K562 (cell line): ENCODE measurements at regions not wholly inside any gene's neighbourhood (a gene's known extent, or its start where the extent isn't known, plus 50 kb on each side); places are given as distances from the start of the nearest gene placed in this dataset.

Source experiments
- ATAC-seq: fragments of 200-7000 bp; cut with Tn5 transposase; 3 replicates; pipeline ENCODE4 v1.9.1; 2020; ENCODE audit warnings: moderate library complexity
- BruUV-seq: library from RNA; stranded (reverse); fragments of 400-500 nt; replicated peaks from 2 replicates; lab custom pipeline; 2021; lab: Mats Ljungman, UMichigan
- CTCF ChIA-PET: fragments of 300-600 bp; formaldehyde crosslinking; extraction: SDS; loops from one replicate; lab custom pipeline; 2021; ENCODE audit warnings: low intra/inter-chr PET ratio; lab: Yijun Ruan, JAX
- POLR2A ChIA-PET: fragments of 300-600, 350-650 bp; sonication (Branson Sonifier 250); formaldehyde crosslinking; extraction: SDS; loops from one replicate; lab custom pipeline; 2021; ENCODE audit warnings: antibody characterized with exemption, inconsistent platforms; lab: Yijun Ruan, JAX
- DNase-seq, 4 experiments: peaks; one replicate each; pipeline versions ENCODE4 v3.0.0 to v3.0.0-alpha.2; 2011 to 2018; ENCODE audit warnings: low spot score in 3 of 4, mixed read lengths in 3 of 4; ENCODE audit errors: extremely low read depth in 1 of 4
- FAIRE-seq: peaks from 2 replicates; lab custom pipeline; 2011; peaks lifted over from hg19 to GRCh38; lab: Jason Lieb, UNC
- H2AFZ ChIP-seq: 2 replicates; pipeline ENCODE4 v1.6.0; 2011; ENCODE audit warnings: low read depth, low read length, control low read depth, inconsistent platforms
- H3K27ac ChIP-seq: fragments of 200-600 bp; 3 replicates; pipeline ENCODE4 v1.8.0; 2011; ENCODE audit warnings: low read depth, mild to moderate bottlenecking, control low read depth, inconsistent platforms, low read length, moderate library complexity, mixed read lengths; ENCODE audit errors: extremely low read depth
- H3K27me3 ChIP-seq, 2 experiments: fragments of 300-600 bp in 1 of 2; 2 replicates in 1 of 2; 3 replicates in 1 of 2; pipeline versions ENCODE4 v1.6.0 to v1.8.0; 2011; ENCODE audit warnings: inconsistent platforms in 2 of 2, low read length in 2 of 2, mild to moderate bottlenecking in 1 of 2, mixed read lengths in 1 of 2, moderate library complexity in 1 of 2; ENCODE audit not compliant: control insufficient read depth in 2 of 2, insufficient read depth in 2 of 2
- H3K36me3 ChIP-seq: fragments of 300-600 bp; 3 replicates; pipeline ENCODE4 v1.8.0; 2011; ENCODE audit warnings: mild to moderate bottlenecking, low read length, inconsistent platforms; ENCODE audit not compliant: control insufficient read depth, insufficient read depth
- H3K4me1 ChIP-seq, 2 experiments: fragments of 200-600 bp in 1 of 2; replicated peaks in 1 of 2; 2 replicates in 1 of 2; 3 replicates in 1 of 2; pipeline versions ENCODE4 v1.5.1 to v1.8.0; 2011; ENCODE audit warnings: inconsistent platforms in 2 of 2, low read length in 2 of 2, mild to moderate bottlenecking in 1 of 2, mixed read lengths in 1 of 2, moderate library complexity in 1 of 2; ENCODE audit not compliant: control insufficient read depth in 2 of 2, insufficient read depth in 2 of 2
- H3K4me2 ChIP-seq: 2 replicates; pipeline ENCODE4 v1.6.1; 2011; ENCODE audit warnings: low read length, control low read depth, inconsistent platforms, mixed read lengths; ENCODE audit not compliant: insufficient read depth
- H3K4me3 ChIP-seq: fragments of 200-600 bp; sonication (generic), shearing (Covaris generic); 2 replicates; pipeline ENCODE4 v1.5.1; 2016; ENCODE audit warnings: control low read depth, inconsistent platforms
- H3K79me2 ChIP-seq: fragments of 200-600 bp; 3 replicates; pipeline ENCODE4 v1.8.0; 2011; ENCODE audit warnings: low read length, inconsistent platforms; ENCODE audit not compliant: control insufficient read depth, insufficient read depth
- H3K9ac ChIP-seq, 2 experiments: 2 replicates each; pipeline versions ENCODE4 v1.6.0 to v1.6.1; 2011; ENCODE audit warnings: low read depth in 2 of 2, low read length in 2 of 2, control low read depth in 1 of 2, inconsistent platforms in 1 of 2, mild to moderate bottlenecking in 1 of 2, mixed read lengths in 1 of 2; ENCODE audit not compliant: insufficient read depth in 1 of 2
- H3K9me1 ChIP-seq: one replicate; pipeline ENCODE4 v1.6.0; 2011; ENCODE audit warnings: inconsistent platforms, mild to moderate bottlenecking, low read length, moderate library complexity; ENCODE audit not compliant: control insufficient read depth, insufficient read depth
- H3K9me3 ChIP-seq: replicated peaks from 2 replicates; pipeline ENCODE4 v1.5.1; 2011; ENCODE audit warnings: low read depth, low read length, inconsistent platforms; ENCODE audit not compliant: control insufficient read depth, insufficient read depth
- H4K20me1 ChIP-seq: replicated peaks from 2 replicates; pipeline ENCODE4 v1.6.1; 2011; ENCODE audit warnings: low read length, inconsistent platforms, mixed read lengths; ENCODE audit not compliant: control insufficient read depth, insufficient read depth
- LEF1 ChIP-seq: fragments of 450-650 bp; IDR thresholded peaks from 2 replicates; pipeline ENCODE4 v1.6.1; 2016; ENCODE audit warnings: mild to moderate bottlenecking
- NFE2 ChIP-seq: IDR thresholded peaks from 2 replicates; pipeline ENCODE4 v1.6.1; 2014; ENCODE audit warnings: antibody characterized with exemption, low read depth
- NRF1 ChIP-seq, 2 experiments: fragments of 450-650 bp; IDR thresholded peaks in 1 of 2; conservative IDR thresholded peaks in 1 of 2; 2 replicates each; pipeline ENCODE4 v1.6.1; 2014; ENCODE audit warnings: mild to moderate bottlenecking in 2 of 2
- PATZ1 ChIP-seq: fragments of 250-450 bp; sonication (Bioruptor Pico); IDR thresholded peaks from 2 replicates; pipeline ENCODE4 v1.5.0; 2020; ENCODE audit warnings: mild to moderate bottlenecking, borderline replicate concordance
- SIRT6 ChIP-seq: IDR thresholded peaks from one replicate; pipeline ENCODE4 v1.6.1; 2012; ENCODE audit warnings: low read depth, mild to moderate bottlenecking, control low read depth, inconsistent platforms, low read length, moderate library complexity
- SNIP1 ChIP-seq: fragments of 450-650 bp; IDR thresholded peaks from 2 replicates; pipeline ENCODE4 v1.7.1; 2017; ENCODE audit warnings: low read depth, mild to moderate bottlenecking
- ZNF263 ChIP-seq: sonication (generic); formaldehyde crosslinking; IDR thresholded peaks from 2 replicates; pipeline ENCODE4 v1.8.0; 2022; ENCODE audit warnings: mild to moderate bottlenecking, missing genetic modification reagents, borderline replicate concordance
- WGBS: fragments of 100-300 bp; shearing (Covaris generic); methylation state at CpG from one replicate; pipeline ENCODE4 v1.1.6; 2016; ENCODE audit warnings: low coverage, mixed read lengths; ENCODE audit not compliant: insufficient coverage; ENCODE audit errors: missing lambda C conversion rate; 5-methylcytosine and 5-hydroxymethylcytosine counted together
- in situ Hi-C: fragments of 300-500 bp; cut with MboI; formaldehyde crosslinking; loops from 4 replicates; pipeline ENCODE4 v1.15.0; 2018; ENCODE audit warnings: inconsistent platforms, mixed read lengths
- intact Hi-C: fragments of 100-400 bp; cut with micrococcal nuclease; formaldehyde crosslinking; loops from 2 replicates; pipeline ENCODE4 v1.14.2; 2022
- TF ChIP-seq, protein P1 (sequence below), 2 experiments: IDR thresholded peaks; 2 replicates each; pipeline ENCODE4 v1.6.1; 2011; ENCODE audit warnings: borderline replicate concordance in 1 of 2, control low read depth in 1 of 2, low read depth in 1 of 2, low read length in 1 of 2, mild to moderate bottlenecking in 1 of 2, mixed read lengths in 1 of 2, moderate library complexity in 1 of 2; ENCODE audit not compliant: insufficient read depth in 1 of 2, insufficient read length in 1 of 2, poor library complexity in 1 of 2, severe bottlenecking in 1 of 2; ENCODE audit errors: extremely low read depth in 1 of 2
- TF ChIP-seq, protein P2 (sequence below): fragments of 450-650 bp; IDR thresholded peaks from 2 replicates; pipeline ENCODE4 v1.6.1; 2017; ENCODE audit warnings: mild to moderate bottlenecking, moderate library complexity

- no TSS peak for BruUV-seq
- in situ Hi-C loops (no loop called here), intact Hi-C loops (no loop called here)
- H3K36me3 ChIP-seq = no peaks in the 10 kb centered on the region
- H3K79me2 ChIP-seq = no peaks in the 10 kb centered on the region
- H3K9me3 ChIP-seq = no peaks in the 10 kb centered on the region
- no peak for FAIRE-seq
- no peaks in the 10 kb centered on the region for H3K27me3 ChIP-seq
- peak overlapping the region; percentile 48 for H3K4me3 ChIP-seq
- ChIA-PET CTCF (no interaction called here), POLR2A (no interaction called here)
- H4K20me1 ChIP-seq = no peaks in the 10 kb centered on the region
- no peak overlapping the region for H3K27ac ChIP-seq
- WGBS = 10% methylated on average over 16 of the region's 53 CpGs
- peak; percentile 86 to 95 (median 94) for DNase-seq
- no peaks in the 10 kb centered on the region for H3K9me1 ChIP-seq
- peak overlapping the region; percentile 63 for H3K4me2 ChIP-seq
- peak; percentile 100 for ATAC-seq
- peaks cover 0 to 7% of the 10 kb centered on the region in 2 experiments; a peak in 2 of 5 replicates for H3K4me1 ChIP-seq
- peak overlapping the region; percentile 38 to 87; a peak in 3 of 4 replicates for H3K9ac ChIP-seq
- H2AFZ ChIP-seq = peak overlapping the region; percentile 65
- peak; percentile 89 for TF ChIP-seq ZNF263 (CRISPR knock-in tag)
- peak; percentile 82 to 84 for TF ChIP-seq NRF1 (conservative IDR thresholded peaks at IDR 0.05 in 1 of 2, IDR thresholded peaks at IDR 0.05 in 1 of 2)
- TF ChIP-seq, protein P1, sequence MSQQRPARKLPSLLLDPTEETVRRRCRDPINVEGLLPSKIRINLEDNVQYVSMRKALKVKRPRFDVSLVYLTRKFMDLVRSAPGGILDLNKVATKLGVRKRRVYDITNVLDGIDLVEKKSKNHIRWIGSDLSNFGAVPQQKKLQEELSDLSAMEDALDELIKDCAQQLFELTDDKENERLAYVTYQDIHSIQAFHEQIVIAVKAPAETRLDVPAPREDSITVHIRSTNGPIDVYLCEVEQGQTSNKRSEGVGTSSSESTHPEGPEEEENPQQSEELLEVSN (IDR thresholded peaks at IDR 0.05; ENCODE audit: borderline replicate concordance in 1 of 2, extremely low read depth in 1 of 2, insufficient read depth in 1 of 2, insufficient read length in 1 of 2, low read depth in 1 of 2, low read length in 1 of 2, poor library complexity in 1 of 2, severe bottlenecking in 1 of 2) = peak in 1 of 2 experiments; percentile 87
- no peak for TF ChIP-seq PATZ1 (CRISPR knock-in tag)
- TF ChIP-seq NFE2 = no peak
- peak; percentile 66; the same call in 1 of the 2 replicates for TF ChIP-seq SNIP1
- no peak for TF ChIP-seq LEF1
- TF ChIP-seq, protein P2, sequence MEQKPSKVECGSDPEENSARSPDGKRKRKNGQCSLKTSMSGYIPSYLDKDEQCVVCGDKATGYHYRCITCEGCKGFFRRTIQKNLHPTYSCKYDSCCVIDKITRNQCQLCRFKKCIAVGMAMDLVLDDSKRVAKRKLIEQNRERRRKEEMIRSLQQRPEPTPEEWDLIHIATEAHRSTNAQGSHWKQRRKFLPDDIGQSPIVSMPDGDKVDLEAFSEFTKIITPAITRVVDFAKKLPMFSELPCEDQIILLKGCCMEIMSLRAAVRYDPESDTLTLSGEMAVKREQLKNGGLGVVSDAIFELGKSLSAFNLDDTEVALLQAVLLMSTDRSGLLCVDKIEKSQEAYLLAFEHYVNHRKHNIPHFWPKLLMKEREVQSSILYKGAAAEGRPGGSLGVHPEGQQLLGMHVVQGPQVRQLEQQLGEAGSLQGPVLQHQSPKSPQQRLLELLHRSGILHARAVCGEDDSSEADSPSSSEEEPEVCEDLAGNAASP = no peak
- TF ChIP-seq SIRT6 = no peak
These were observed 743.1 kb downstream of the KCNJ18 start for GRCh38 chr17:22435231-22435974.
